ENCODE measurements at regions not wholly inside any gene's neighbourhood (a gene's known extent, or its start where the extent isn't known, plus 50 kb on each side); places are given as distances from the start of the nearest gene placed in this dataset.

DNA sequence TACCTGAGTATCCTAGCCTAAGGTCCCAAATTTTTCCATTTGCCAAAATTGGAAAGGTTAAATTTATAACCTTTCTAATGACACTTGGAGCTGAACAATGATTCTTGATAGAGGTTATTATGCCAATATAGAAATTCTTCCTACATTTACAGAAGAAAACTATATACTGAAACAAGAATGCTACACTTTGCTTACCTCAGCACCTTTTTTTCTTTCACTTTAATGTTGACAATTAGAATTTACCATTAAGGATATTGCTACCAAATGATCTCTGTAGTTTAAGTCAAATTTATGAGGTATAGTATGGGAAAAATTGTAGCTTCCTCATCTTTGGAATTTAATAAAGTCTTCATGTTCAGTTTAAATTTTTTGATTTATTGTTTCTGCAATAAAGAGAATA, 577.0 kb downstream of the NR4A2 start:
- no peak for DNase-seq

DNA sequence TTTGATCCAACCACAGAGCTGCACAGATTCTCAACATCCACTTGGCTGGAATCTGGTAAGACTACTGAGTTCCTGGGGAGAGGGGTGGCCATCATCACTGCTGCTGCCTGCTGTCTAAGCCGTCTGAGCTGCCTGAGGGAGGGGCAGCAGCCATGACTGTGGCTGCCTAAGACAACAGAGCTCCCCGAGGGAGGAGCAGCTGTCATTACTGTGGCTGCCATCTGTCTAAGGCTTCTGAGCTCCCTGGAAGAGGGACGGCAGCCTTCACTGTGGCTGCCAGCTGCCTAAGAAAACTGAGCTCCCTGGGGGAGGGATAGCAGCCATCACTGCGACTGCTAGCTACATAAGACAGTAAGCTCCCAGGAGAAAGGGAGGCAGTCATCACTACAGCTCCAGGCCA, 584.4 kb downstream of the NR4A2 start:
- no peak for DNase-seq

DNA sequence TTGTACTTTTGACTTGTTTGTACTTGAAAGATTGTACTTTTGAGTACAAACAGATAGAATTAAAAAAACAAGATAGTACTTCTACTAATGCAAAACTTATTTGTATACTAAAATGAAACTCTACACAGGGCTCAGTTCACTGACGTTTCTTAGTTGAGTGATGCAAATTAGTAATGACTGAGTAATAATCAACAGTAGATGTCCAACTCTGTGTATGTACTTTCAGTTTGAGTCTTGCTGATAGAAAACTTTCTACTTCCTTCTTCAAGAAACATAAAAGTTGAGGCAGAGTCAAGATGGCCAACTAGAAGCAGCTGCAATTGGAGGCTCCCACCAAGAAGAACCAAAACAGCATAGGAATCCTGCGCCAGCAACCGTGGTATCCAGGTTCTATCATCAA, 585.0 kb downstream of the NR4A2 start:
- DNase-seq: no peak

DNA sequence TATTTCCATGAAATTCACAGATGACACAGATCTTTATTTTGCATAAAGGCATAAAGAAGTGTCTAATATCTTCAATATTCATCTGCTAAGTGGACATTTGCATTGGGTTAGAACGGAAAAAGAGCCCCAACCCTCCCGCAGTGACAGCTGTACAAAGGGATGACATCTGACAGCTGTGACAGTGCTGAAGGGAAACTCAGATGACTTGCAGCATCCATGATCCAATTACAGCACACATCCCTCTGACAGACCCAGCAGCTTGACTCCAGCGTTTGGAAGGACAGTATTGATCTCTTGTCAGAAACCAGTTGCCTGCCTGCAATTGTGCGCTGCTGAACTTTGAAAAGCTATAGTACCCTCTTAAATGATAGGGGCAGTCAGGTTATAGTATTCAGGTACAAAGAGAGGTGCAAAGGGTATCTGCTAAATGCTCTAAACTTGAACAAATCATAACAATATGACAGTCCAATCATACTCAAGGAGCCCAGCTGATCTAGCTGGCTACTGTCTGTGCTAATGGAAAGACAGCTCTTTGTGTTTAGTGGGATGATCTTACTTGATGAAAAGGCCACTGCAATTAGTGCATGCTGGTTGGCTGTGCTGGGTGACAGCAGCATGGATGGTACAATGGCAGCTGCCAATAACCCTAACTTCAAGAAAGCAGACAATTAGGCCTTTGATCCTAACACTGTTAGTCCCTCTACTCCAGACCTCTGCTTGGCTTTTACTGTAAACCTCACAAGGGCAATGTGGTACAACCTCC, 599.2 kb downstream of the NR4A2 start:
- DNase-seq: no peak

DNA sequence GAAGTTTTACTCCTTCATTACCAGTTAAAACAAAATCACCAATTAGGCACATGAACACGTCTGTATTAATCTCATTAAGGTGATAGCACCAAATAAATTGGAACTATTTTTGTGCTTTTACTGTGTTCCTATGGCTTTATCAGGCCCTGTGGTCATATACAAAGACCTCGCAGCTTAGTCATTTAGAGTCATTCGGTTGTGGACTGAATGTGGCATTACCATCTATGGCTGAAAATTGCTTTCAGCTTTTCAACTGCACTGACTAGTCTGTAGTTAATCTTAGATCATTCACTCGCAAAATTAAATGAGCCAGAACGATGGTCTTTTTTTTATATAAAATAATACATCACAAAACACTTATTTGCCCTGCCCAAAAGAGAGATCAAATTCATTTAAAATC, 601.7 kb downstream of the NR4A2 start:
- DNase-seq: no peak

DNA sequence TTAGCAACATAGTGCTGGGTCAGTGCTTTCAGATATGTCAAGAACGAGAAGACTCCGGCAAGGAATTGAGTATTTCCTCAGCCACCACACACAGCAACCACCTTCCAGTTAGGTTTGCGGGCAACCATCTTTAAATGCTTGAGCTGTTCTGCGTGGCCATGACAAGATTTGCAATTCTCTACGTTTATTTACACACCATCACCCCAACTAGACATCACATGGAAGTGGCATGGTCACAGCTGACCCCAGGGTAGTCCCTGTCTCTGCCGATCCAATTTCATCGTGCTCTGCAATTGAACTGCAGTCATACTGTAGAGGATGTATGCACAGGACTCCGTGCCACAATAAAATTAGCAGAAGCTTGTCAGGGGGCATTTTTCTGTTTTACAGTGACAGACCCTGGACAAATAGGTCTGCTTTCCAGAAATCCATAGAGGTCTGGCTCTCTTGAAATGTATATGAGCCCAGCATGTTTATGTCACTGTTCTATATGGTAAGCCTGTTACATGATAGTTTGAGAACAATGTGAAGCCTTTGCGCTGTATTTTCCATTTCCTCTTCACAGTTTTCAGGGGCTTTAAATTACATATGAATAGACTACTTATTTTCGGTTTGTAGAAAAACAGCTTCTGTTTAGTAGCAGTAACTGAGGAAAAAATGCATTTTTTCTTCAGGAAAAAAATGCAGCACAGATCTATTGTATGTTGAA, 605.2 kb downstream of the NR4A2 start:
- DNase-seq: no peak

DNA sequence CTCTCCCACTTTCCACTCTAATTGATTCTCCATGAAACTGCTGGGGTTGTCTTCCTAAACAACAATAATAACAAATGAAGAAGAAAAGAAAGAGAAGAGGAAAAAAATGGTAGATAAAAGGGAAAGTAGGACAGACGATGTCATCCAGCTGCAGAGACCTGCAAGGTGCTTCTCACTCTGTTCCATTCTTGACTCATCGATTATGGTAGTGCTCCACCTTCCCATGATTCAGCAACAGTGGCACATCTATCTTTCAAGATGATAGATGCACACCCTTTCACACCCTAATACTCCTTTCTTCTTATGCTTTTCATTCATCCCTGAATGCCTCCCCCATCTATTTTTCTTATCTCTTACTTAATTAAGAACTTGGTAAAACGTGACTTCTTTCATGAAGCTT, 610.2 kb downstream of the NR4A2 start:
- DNase-seq: no peak

DNA sequence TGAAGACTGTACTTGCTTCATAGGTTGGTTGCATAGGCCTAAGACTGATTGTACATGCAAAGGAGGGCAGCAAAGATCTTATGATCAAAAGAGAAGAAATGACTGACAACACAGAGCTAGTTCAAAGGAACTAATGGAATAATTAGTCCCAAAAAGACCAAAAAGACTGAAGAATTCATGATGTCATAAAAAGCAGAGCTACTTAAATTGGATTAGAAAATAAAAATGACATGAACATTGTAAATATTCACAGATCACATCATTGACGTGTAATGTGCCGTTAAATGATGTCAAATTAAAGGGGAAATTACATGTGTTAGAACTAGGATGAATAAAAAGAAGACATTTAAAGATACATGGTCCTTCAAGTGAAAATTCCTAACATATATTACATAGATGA, 616.8 kb downstream of the NR4A2 start:
- no peak for DNase-seq

DNA sequence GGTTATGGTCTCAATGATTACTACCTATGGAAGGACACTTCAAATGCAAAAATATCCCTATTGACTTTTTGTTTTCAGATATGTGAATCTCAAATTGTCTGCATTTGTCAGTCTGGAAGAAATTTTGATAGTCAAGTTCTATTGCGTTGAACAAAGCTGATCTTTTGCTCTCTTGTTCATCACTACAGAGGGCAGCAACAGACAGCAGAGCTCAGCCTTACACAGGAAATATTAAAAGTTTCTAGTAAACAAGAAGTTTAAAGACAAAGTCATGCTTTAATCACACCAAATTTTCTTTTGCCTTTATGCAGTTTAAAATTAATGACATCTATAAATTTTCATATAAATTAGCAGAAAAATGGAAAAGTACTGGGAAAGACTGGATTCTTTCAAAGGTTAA, 617.5 kb downstream of the NR4A2 start:
- DNase-seq: no peak

DNA sequence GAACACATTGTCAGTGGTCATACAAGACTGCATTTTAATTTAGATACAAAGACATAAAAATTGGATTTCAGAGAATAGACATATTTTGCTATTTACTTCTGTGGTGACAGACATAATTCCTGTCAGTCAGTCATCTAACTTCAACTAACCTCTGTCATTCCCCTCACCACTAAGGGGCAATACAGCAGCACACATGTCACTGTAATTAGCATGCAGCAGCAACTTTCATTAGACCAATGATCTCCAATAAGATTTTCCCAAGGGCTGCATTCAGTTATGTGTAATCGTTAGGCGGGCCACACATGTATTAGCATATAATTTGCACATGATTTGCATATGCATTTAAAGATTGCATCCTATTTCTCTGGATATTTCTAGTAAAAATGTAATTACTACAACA, 624.5 kb downstream of the NR4A2 start:
- DNase-seq: no peak

DNA sequence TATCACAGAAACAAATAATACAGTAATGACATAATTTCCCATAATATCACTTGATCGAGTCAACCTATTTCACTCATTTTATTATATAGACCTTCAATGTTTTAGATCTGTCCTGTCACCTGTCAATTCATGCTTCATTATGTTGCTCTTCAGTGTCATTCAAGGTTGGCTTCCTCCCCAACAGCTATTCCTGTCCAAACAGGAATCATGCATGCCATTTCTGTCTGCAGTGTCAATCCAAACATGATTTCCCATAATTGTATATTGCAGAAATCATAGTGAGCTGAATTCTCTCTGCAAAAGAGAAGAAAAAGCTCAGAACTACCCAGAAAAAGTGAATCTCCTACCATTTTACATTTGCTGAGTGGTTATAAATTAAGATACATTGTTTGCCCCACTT, 628.6 kb downstream of the NR4A2 start:
- DNase-seq: no peak

DNA sequence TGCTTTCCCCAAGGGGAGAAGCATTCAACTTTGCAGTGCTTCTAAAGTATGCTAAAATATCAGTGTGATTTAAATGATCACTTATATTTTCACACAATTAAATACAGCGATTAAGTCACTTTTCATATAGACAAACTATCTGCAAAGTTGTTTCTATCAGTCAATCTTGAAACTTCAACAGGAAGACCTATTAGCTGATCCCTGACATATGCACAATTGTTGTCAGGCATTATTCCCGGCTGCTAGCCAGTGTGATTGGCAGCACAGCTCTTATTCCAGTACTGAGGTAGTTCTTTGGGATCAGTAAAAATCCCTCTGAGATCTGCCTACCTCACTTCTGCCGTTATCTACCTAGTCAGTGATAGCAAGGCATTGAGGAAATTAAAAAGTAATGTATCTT, 629.5 kb downstream of the NR4A2 start:
- no peak for DNase-seq

DNA sequence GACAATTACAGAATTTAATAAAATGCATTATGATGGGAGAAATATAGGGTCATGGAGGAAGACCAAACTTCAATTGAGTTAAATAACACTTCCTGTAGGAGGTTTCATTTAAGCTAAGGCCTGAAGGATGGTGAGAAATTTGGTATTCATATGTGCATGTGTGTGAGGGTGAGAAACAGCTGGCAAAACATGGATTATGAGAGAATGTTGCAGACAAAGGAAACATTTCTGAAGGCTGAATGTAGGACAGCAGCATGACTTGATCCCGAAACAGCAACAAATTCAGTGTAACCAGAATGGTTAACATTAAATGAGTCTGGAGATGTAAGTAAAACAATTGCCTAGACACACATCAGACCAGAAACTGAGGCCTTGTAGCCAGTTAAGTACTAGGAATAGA, 630.8 kb downstream of the NR4A2 start:
- DNase-seq: no peak

DNA sequence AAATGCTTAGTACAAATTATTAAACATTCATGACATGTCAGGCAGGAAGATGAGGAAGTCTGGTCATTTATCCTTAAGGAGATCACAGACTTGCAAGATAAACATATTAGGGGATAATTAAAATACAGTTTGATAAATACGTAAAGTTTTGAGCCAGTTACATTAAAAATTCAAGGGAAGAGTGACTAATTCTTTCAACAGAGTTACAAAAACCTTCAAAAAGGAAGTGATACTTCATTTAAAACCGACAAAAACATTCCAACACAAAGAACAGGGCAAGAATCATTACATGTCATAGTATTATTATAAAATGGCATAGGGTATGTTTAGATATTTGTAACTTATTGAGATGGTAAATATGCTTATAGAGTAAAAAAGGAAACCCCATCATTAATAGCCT, 636.0 kb downstream of the NR4A2 start:
- DNase-seq: no peak

DNA sequence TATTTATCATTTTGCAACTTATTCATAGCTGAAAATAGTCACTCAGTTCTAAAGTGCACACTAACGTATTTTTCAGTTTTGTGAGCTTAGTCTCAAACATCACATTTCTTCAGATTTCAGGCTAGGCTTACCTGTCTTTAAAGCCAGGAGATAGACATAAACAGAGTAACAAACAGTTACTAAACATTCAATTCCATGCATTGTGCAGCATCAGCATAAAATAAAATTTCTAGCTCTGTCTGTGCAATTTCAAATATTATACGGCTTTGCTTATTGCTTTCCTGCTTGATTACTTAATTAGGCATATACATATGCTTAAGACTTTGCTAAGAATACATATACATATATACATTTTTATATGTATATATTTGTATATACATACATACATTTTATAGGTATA, 637.0 kb downstream of the NR4A2 start:
- DNase-seq: no peak

DNA sequence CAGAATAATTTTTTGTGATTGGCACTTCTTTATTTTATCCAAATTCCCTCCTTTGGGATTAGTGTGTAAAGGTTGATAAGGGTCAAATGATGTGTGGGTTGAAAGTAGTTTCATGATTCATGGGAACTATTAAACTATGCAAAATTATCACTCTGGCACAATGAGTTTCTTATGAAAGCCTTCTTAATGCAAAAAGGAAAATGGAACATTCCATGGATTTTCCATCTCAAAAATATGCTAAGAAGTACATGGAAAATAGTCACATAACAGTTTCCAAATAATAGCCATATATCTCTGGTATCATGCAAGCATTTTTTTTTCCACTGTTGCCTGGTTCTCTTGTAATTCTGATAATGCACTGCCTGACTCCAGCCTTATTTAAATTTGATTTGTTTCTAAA, 639.7 kb downstream of the NR4A2 start:
- DNase-seq: no peak

DNA sequence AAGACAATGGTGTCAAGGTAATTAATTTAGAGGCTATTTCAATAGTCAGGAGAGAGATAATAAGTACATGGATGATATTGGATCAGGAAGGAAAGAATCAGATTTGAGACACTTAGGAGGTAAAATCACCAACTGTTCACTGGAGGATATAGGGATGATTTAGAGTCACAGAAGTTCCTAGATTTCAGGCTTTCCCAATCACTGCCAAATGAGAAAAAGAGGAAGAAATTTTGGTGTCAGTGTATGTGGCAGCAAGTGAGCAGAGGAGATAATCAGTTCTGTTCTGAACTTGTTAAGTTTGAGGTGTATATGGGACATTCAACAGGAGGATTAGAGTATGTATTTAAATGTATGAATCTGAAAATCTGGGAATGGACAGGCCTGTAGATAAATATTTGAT, 640.4 kb downstream of the NR4A2 start:
- no peak for DNase-seq

DNA sequence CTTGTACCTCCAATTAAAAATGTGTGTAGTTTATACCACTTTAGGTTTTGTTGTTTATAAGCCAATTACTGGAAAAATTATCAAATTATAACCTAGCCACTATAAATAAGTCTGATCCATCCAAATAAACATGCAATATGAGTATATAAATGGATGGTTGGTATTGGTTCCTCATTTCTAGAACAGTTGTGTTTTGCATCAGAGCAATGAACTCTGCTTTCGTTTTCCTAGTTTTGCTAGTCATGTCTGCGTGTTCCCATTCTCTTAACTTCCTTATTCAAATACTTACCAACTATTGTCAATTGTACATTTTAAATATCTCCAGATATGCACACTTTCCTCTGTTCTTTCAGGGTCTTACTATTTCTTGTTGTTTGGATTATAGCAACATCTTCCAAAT, 641.7 kb downstream of the NR4A2 start:
- DNase-seq: no peak

DNA sequence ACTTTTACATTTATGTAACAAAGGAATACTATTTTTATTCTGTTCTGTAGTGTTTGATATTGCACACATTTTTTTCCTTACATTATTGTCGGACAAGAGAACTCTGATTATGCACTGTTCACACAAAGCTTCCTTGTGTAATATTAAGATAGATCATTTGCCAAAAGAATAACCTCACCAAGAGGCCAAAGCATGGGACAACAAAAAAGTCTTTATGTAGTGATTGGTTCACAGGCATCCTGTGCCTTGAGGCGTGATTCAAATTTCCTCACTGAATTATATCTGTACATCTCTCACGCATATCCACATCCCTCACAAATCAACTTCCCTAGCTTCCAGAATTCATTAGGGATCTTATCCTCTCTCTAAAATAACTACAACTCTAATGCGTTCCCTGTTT, 642.7 kb downstream of the NR4A2 start:
- DNase-seq: no peak

DNA sequence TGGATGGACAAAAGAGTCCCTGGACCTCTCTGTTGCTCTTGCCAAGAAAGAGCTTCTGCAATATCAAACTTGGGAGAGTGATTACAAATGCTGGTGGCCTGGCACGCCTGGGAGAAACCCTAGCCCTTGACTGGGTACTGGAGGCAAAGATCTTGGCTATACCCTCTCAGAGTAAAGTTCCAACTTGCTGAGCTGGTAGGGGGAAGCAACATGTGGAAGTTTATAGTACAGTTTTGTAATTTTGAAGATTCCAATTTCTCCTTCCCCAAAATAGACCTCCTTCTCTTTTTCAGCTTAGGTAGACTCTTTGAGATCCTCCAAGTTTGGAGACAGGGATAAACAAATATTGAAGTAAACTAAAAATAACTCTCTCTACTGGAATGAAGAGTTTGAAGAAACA, 645.3 kb downstream of the NR4A2 start:
- no peak for DNase-seq

DNA sequence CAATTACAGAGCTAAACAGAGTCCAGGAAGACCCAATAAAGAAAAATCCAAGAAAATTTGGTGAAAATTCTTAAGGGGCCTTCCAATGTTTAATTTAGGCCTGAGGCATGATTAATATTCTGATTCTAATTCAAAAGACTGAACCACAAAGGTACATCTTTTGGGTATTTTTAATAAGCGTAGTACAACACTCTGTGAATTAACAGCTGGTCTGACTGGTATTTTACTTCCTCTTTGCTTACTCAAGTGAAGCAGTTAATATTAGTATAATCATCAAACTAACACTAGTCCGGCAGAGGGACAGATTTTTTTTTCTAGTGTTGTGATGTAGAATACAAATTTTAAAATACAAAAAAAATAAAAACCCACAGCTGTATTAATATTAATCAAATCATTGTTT, 652.9 kb downstream of the NR4A2 start:
- no peak for DNase-seq

DNA sequence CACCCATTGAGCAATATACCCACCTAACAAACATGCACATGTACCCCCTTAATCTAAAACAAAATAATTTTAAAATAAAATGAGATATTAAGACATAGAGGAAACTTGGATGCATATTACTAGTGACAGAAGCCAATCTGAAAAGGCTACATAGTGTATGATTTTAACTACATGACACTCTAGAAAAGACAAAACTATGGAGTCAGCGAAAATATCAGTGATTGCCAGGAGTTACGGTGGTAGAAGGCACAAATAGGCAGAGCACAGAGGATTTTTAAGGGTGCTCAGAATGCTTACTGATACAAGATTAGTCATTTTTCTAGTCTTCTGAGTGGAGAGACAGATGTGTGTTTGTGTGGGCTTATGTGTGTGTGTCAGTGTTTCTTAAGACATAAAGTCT, 656.6 kb downstream of the NR4A2 start:
- DNase-seq: no peak

DNA sequence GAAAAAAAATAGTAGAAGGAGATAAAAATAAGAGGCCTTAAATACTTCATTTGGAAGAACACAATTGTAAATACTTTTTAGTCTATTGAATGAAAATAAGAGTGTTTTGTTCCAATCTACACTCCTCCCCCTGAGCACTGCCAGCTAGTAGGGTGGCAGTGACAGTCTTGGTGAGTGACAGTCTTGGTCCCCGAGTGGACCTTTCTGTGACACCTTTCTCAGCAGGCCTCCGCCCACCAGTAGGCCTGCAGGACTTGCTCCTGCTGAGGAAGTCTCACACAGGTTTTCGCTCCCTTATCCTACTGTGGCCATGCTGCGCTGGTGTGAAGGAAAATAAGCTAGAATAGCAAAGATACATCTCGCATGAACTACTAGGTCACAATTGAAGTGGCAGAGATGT, 666.8 kb downstream of the NR4A2 start:
- no peak for DNase-seq

DNA sequence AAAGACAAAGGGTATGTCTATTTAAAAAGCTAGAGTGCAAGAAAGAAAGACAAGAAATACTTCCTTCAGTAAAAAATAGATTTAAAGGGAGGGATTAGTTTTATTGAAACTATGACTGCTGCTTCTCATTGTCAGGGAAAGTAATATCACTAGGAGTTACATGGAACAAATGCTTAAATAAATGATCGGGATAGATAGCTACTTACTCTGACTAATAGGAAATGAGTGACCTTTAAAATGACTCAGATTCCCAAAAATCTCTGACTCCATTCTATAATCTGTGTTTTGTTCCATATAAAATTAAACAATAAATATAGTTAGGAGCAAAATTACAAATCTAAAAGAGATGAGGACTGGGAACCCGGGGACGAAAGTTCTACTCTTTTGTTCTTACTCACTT, 669.3 kb downstream of the NR4A2 start:
- no peak for DNase-seq

DNA sequence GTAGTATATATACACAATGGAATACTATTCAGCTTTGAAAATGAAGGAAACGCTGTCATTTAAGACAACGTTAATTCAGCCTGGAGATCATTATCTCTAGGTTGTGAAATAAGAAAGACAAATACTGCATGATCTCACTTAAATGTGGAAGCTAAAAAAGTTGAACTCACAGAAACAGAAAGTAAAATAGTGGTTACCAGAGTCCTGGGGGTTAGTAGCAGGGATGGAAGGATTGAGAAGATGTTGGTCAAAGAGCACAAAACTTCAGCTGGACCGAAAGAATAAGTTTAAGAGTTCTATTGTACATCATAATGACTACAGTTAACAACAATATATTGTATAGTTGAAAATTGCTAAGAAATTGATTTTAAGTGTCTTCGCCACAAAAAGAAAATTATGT, 670.3 kb downstream of the NR4A2 start:
- no peak for DNase-seq
